Stimulated activated CD8-positive, alpha-beta memory T cell treated with anti-CD3 and anti-CD28 coated beads, Interleukin-12 subunit alpha, Interleukin-12 subunit beta, amount 100 ng/mL, for 24 hours (primary cell): ENCODE measurements at regions not wholly inside any gene's neighbourhood (a gene's known extent, or its start where the extent isn't known, plus 50 kb on each side); places are given as distances from the start of the nearest gene placed in this dataset.

Experiments
- DNase-seq: peaks from one replicate; pipeline ENCODE4 v3.0.0-alpha.2; 2020; ENCODE audit errors: extremely low read depth

DNA sequence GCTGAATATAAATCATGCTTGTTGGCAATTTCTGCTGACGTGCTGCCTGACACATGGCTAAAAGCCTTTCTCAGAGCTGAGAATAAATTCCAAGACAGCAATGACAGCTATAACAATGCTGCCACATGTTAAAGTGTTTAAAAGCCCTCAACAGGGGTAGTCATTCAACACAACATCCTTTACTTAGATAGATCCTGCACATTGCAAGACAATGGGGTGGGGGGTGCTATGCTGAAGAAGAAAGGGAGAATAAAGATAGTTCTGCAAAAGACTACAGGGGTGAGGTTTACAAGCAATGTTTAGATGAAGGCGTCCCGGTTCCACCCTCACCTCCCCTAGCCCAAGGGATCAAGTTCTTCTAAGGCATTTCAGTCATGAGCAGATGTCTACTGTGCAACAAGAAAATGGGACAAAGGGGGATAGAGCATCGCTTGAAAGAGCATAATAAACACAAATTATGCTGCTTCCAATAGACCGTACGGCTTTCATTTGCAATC, 291.0 kb upstream of the ACVR2A start:
- no peak for DNase-seq

DNA sequence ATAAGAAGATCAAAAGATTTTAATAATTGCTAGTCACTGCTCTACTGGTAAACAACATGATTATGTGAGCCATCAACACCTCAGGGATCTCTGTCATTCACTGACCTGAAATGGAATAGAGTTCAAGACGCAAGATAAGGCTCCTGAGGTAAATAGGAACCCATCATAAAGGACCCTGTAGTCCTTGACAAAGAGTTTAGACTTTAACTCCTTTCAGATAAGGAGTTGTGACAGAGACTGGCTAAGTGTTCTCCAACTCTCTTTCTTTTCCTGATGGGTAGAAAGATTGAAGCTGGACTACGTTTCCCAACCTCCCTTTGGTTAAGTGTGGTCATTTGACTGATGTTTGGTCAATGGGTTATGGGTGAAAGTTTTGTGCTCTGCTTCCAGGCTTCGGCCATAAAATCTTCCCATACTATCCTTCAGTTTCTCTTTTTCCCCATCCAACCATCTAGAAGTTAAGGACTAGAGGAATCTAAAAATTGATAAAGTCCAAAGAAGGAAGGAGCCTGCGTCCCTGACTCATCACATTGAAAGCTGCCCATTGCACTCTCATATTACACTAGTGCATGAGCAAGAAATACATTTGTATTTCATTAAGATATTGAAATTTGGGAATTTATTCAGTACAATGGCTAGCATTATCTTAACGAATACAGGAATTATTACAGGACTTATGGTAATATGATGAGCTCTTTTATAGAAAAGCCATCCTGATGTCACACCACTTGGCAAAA, 293.7 kb upstream of the ACVR2A start:
- DNase-seq, result no peak

DNA sequence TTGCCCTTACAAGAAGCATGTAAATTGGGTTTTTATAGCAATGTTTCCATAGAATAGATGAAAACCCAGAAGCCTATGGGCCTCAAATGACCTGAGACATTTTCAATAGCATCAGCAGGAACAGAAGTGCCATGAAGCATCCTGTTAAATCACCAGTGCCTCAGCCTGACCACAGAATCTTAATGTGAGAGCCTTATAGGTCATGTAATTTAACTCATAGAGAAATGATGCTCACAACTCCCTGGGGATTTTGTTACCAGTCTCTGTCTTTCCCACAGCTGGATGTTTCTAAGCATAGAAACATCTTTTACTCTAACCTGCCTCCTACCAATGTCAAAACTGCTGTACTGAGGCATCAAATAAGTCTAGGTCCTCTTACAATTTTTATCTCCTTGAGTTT, 295.8 kb upstream of the ACVR2A start:
- DNase-seq, result no peak

DNA sequence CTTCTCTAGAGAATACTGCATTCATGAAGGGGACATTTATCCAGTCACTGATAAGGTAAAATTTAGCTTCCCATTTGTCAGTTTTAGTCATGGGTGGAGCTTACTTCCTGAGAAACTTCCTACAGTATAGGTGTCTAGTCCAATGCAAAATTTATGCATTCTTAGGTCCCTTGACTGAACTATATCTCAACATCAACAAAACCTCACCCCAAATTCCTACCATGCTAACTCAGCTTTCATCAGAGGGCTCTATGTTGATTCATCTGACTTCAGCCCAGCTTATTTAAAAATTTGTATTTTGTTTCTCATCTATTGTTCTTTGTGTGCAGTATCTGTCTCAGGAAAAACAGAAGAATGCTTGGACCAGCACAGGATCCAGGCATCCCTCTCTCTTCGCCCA, 296.4 kb upstream of the ACVR2A start:
- DNase-seq, result no peak

DNA sequence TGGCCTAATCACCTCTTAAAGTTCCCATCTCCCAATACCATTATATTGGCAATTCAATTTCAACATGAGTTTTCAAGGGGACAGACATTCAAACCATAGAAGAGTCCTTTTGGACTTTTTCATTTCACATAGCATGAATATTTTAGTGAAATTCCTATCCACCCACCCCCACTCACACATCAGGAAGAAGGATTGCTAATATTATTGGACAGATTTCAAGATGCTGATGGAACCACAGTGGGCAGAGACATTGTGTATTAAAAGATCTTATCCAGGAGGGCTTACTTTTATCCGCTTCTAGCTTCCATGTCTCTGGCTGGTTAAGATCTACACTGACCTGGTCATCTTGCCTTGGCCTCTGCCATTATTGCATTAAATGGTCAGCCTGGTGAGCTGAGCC, 297.4 kb upstream of the ACVR2A start:
- DNase-seq, result no peak

DNA sequence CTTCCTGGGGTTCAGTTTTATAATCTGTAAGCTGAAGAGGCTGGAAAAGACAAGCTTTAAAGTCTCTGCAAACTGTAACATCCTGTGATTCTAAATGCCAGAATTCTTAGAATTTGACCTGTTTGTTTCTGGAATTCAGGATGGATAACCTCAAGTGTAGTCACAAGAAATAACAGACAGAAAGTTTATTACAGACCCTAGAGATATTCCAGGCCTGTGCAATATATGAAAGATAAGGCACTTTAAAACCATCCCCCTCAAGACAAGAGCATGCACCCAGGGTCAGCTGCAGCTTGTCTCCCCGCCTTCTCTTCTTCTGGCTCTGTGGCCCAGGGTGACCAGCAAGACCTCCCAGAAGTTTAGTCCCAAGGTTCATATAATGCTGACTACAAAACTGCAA, 298.7 kb upstream of the ACVR2A start:
- no peak for DNase-seq

DNA sequence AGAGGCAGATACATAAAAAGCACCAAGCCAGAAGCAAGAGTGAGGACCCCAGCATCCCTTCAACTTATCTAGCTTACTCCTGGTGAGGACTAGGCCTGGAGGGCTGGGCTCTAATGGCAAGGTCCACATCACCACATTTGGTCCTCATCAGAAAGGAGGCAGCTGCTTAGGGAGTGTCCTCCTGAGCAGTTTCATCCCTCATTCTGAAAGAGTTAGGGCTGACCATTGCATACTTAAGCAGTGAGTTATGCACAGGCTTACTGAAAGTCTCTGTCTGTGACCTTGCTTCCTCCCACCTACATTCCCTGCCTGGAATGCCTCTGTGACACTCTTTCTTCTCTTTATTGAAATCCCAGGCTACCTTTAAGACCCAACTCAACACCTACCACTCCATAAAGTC, 301.8 kb upstream of the ACVR2A start:
- no peak for DNase-seq

DNA sequence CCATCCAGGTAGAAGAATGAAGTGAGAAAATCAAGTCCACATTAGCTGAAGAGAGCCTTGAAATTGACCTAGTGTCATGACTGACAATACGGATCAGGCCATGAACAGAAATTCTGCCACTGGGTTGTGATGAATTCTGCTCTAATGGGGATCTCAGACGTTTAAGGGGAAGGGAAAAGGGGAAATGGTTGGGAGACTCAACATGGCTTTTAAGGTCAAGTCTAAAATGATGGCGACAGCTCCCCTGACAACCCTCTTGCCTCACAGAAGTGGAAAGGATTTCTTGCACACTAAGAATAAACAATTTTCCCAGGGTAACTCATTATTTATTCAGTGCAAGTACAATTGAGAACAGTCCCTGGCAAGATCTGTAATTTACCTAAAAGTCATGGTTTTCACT, 302.5 kb upstream of the ACVR2A start:
- DNase-seq, result no peak

DNA sequence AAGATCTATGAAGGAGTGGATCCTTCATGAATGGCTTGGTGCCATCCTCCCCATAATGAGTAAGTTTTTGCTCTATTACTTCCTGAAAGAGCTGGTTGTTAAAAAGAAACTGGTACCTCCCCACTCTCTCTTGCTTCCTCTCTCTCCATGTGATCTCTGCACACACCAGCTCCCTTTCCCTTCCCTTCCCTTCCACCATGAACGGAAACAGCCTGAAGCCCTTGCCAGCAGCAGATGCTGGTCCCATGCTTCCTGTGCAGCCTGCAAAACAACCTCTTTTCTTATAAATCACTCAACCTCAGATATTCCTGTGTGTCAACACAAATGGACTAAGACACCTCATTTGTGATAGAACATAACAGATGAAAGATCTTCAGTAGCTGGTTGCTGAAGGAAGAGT, 303.5 kb upstream of the ACVR2A start:
- DNase-seq, result no peak

DNA sequence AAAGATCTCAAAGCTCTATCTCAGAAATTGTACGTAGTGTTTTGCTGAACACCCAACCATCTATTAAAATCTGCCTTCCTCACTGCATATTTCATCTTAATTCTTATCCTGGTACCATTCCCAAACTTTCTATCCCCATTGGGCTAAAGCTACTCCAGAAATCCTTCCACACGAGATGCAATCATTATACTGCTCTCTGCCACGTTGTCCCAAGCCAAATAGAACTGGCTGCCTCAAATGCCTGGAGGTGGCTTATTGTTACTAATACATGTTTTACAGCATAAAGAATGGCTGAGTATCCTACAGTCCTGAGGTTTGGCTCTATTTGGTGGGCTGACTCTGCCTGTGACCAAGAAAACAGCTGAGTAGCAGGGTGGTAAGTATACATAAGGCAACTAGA, 306.0 kb upstream of the ACVR2A start:
- DNase-seq, result no peak

DNA sequence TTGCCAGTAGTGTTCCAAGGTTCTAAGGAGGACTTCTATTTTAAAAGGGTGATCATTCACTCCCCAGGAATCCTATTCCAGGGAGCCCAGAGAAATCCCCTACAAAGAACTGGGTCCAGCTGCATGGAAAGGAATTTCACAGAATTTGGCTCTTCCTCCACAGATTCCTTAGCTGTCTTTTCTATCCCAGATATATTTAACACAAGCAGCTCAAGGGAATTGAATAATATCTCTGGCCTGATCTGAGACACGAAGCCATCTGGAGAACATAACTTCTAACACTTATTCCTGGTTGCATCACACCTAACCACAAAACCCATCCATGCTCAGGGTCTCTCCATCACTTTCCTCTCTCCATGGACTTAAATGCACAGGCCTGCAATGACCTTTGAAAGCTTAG, 306.7 kb upstream of the ACVR2A start:
- no peak for DNase-seq

DNA sequence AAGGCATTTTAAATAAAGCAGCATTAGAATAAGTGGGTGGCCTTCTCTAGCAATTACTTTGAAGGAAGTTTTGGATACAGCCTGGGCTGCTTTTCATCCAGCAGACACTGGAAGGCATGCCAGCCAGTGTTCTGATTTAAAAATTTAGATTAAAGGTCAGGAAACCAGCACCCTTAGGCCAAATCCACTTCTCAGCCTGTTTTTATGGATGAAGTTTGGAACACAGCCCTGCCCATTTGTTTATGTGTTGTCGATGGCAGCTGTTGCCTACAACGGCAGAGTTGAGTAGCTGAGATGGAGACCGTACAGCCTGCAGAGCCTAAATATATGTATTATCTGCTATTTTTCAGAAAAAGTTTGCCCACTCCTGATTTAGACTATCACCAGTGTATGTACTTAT, 313.6 kb upstream of the ACVR2A start:
- DNase-seq, result no peak

DNA sequence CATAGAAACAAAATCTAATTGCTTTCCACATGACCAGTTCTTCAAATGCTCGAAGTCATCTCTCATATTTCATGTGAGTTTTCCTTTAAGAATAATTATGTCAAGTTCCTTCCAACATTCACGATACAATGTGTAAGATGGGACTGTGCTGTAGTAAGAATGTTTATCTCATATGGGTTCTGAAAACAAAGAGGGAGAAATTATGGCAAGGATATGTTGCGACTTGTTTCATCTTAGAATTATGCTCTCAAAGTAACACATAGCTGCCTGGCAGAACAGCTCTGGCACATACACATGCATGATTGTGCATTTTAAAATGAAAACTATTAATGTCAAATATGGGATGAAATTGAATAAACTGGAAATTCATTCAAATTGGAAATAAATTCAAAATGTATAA, 314.8 kb upstream of the ACVR2A start:
- no peak for DNase-seq

DNA sequence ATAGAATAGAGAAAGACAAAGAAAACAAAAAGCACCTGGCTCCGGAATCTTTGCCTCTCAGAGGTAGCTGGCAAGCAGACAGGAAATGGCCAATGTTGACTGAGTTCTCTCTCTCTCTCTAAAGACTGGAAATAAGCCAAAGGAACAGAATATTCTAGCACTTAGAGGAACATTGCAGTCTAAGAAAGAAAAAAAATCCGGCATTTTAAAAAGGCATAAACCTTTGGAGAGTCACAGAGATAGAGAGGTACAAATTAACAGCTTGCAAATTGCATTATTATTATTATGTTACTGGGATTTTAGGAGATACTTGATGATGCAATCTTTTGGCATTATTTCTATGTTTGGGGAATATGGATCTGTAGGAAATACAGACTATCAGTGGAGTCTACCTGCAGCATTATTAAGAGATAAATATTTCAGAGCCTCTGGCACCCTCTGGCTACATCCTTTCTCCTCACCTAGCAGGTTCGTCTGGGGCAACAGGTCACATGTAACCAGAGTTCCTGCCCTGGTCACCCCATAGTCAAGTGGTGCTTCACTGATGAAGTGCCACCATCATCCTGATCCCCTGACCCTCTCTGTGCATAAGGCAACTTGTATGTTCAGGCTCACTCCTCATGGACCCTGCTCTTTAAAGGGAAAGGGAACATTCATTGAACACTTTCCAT, 318.9 kb upstream of the ACVR2A start:
- DNase-seq, result no peak

DNA sequence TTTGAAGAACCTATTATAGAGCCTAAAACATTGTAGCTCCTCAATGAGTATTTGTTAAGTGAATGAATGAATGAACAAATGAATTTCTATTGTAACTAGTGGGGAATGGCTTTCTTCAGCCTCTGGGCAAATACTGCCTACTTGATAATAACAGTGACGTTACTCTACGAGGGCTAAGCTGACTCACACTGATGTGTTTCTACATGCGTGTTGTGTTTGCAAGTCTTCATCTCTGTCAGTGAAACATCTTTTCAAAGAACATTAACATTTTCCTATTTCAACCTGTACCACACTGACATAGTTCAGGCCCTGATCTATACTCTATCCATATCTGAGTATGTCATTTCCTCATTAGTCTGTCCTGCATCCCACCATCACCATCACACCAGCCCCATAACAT, 319.9 kb upstream of the ACVR2A start:
- no peak for DNase-seq

DNA sequence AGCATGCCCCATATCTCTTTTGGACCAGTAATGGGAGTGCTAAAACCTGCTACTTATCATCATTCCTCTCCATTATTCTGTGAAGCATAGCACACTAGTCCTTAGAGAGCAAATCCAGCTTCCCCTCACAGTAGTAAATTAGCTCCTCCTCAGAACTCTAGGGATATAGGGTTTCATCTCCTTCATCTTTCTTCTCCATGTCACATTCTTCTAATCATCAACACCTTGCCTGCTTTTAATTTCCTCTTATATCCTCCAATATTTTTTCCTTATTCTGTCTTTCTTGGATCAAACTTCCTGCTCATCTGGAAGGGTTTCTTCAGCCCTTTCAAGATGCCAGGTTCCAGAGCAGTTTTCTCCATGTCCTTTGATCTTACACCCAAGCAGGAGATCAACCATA, 321.4 kb upstream of the ACVR2A start:
- no peak for DNase-seq

DNA sequence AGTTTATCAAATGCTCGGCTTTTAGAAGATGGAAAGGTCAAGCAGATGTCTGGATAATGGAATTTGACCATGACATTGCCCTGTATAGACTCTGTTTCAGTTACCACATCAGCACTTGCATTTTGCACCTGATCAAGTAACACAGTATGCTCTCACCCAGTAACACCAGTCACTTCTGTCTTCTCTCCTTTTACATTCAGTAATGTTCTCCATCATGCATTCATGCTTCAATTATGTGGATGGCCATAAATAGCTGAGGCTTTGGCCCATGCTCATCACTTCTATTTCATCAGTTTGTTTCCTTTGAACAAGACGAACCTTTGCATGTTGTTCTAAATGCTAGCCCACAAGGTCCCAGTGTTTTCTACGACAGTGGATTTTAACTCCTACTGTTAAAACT, 322.9 kb upstream of the ACVR2A start:
- no peak for DNase-seq

DNA sequence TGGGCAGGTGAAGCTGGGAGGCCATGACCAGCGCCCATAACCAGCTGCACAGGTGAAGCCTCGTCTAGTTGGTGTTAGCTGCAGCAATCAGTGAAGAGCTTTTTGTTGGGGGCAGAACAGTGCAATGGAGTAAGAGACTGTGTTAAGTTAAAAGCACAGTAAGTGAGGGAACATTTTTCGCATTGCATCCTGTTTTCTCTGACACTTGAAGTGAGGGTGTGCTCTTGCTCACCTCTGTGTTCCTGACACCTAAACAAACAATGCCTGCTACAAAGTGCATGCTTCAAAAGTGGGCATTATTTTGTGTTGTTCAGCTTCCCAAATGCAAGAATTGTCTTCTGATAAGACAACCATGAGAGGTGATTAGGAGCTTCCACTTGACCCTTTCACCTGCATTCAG, 324.0 kb upstream of the ACVR2A start:
- no peak for DNase-seq

DNA sequence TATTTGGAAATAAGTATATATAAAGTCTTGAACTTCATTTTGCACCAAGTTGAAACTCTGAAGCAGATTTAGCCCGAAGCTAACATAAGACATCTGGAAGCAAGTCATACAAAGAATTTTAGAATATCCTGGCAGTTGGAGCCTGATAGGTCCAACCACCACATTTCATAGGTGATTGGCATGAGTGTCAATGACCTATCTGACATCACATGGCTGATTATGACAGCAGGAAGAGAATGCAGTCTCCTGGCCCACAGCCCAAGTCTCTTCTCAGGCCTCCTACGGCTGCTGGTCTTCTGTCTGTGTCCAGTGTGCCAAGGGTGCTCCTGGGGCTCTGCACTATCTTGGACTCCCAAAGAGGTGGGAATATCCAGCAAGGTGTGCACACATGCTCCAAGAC, 325.7 kb upstream of the ACVR2A start:
- no peak for DNase-seq

DNA sequence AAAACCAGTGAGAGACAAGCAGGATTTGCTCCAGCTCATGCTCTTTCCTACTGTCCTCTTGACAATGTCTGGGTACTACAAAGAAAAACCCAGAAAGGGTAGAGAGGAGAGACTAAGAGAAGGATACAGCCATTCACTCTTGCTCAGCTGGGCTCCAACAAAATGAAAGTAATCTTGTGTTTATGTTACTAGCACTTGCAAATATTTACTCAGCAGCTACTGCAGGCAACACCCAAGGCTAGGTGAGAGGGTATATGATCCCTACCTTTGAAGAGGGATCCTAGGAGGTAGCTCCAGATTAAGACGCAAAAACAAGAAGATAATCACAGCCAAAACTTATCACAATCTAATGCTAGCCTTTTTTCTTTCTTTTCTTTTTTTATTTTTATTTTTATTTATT, 329.6 kb upstream of the ACVR2A start:
- DNase-seq, result no peak

DNA sequence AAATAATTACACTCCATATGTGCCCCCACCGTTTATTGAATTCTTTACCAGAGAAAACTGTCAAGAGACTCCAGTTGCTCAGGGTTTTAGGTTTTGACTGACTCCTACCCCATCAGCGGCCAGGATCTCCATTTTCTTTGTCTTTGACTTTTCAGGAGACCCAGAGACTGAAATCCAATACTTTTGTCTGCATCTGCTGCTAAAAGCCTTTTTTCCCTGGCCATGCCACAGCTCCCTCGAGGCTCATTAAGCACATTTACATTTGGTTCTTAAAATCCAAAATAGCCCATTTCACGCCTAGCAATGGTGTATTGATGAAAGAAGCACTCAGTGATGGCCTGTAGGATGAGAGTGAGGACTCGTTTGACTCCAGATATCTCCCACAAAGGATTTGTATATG, 332.6 kb upstream of the ACVR2A start:
- no peak for DNase-seq

DNA sequence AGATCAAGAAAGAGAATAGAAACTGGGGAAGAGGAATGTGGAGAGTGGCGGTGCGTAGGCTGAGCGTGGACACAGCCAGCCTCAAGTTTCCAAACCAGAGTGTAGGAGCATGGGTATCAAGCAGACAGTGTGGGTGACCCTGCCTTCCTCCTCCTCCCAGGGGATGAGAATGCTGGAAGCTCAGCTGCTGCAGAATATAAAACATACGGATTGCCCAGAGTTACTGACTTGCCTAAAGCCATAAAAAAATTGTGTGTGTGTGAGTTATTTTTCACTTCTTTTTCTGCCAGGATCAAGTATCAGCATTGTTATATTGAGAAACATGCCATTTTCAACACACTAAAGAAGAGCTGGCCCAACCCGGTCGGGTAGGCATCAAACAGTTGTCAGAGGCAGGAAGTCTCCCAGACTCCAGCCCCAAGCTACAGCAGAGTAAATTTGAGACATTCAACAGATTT, 333.3 kb upstream of the ACVR2A start:
- DNase-seq, result no peak

DNA sequence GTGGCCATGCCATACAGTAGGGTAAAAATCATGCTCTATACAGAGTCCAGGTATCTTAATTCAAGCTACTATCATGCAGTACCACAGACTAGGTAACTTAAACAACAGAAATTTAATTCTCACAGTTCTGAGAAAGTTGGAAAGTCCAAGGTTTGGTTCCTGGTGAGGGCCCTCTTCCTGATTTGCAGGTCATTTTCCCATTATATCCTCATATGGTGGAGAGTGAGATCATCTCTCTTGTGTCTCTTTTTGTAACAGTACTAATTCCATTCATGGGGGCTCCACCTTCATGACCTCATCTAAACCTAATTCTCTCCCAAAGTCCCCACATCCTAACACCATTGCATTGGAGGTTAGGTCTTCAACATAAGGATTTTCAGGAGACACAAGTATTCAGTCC, 335.0 kb upstream of the ACVR2A start:
- no peak for DNase-seq

DNA sequence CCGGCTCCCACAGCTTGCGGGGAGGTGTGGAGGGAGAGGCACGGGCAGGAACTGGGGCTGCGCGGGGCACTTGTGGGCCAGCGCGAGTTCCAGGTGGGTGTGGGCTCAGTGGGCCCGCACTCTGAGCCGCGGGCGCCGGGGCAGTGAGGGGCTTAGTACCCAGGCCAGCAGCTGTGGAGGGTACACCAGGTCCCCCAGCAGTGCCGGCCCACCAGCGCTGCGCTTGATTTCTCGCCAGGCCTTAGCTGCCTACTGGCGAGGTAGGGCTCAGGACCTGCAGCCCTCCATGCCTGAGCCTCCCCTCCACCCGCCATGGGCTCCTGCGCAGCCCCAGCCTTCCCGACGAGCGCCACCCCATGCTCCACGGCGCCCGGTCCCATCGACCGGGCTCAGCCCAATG, 337.9 kb upstream of the ACVR2A start:
- DNase-seq, result no peak
